Hepatocyte (in vitro differentiated cells): ENCODE measurements at regions not wholly inside any gene's neighbourhood (a gene's known extent, or its start where the extent isn't known, plus 50 kb on each side); places are given as distances from the start of the nearest gene placed in this dataset.

Experiments used
- CTCF ChIP-seq: fragments of 200-600 bp; sonication (generic); IDR thresholded peaks from 2 replicates; pipeline ENCODE4 v1.5.1; 2016; ENCODE audit warnings: antibody characterized with exemption, mild to moderate bottlenecking; ENCODE audit not compliant: poor library complexity
- EZH2 ChIP-seq: fragments of 200-600 bp; sonication (generic); IDR thresholded peaks from 2 replicates; pipeline ENCODE4 v1.6.1; 2016; ENCODE audit warnings: antibody characterized with exemption, mild to moderate bottlenecking, borderline replicate concordance
- EZH2phosphoT487 ChIP-seq: fragments of 200-600 bp; sonication (generic); IDR thresholded peaks from one replicate; pipeline ENCODE4 v1.6.1; 2018; ENCODE audit warnings: antibody characterized with exemption, mild to moderate bottlenecking, low read depth, moderate library complexity; ENCODE audit not compliant: unreplicated experiment, severe bottlenecking

GRCh38 chr9:73962792-73963191 is 534.3 kb upstream of the RORB start:
- TF ChIP-seq CTCF (no peak), EZH2 (no peak), EZH2phosphoT487 (no peak)
